22Rv1 (cell line): ENCODE measurements at regions not wholly inside any gene's neighbourhood (a gene's known extent, or its start where the extent isn't known, plus 50 kb on each side); places are given as distances from the start of the nearest gene placed in this dataset.

Source experiments
- H3K27ac ChIP-seq: fragments of 450-650 bp; 2 replicates; pipeline ENCODE4 v1.5.1; 2017
- ZFX ChIP-seq: fragments of 450-650 bp; IDR thresholded peaks from 2 replicates; pipeline ENCODE4 v1.6.1; 2017; ENCODE audit warnings: antibody characterized with exemption, borderline replicate concordance
- TF ChIP-seq, protein P1 (sequence below): fragments of 450-650 bp; IDR thresholded peaks from 2 replicates; pipeline ENCODE4 v1.5.1; 2017; ENCODE audit warnings: mild to moderate bottlenecking

DNA sequence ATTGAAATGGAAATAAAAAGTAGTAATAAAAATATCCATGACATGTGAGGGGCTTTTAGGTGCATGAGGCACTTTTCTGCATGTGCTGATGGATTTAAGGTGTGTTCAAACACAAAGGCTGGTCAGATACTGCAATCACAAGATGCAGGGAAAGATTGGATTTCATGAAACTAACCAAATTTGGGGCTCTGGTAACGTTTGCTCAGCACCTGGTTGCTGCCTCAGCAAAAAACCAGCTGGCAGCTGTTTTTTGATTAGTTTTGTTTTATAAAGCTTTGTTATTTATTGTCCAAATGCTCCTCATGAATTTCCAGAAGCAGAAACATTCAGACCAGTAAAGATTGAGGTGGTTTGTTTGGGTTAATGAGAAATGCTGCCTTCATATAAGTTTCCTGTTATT lies 195.7 kb upstream of the NRG3 start:
- H3K27ac ChIP-seq, result no peak overlapping the region
- TF ChIP-seq ZFX, result no peak
- TF ChIP-seq, protein P1, sequence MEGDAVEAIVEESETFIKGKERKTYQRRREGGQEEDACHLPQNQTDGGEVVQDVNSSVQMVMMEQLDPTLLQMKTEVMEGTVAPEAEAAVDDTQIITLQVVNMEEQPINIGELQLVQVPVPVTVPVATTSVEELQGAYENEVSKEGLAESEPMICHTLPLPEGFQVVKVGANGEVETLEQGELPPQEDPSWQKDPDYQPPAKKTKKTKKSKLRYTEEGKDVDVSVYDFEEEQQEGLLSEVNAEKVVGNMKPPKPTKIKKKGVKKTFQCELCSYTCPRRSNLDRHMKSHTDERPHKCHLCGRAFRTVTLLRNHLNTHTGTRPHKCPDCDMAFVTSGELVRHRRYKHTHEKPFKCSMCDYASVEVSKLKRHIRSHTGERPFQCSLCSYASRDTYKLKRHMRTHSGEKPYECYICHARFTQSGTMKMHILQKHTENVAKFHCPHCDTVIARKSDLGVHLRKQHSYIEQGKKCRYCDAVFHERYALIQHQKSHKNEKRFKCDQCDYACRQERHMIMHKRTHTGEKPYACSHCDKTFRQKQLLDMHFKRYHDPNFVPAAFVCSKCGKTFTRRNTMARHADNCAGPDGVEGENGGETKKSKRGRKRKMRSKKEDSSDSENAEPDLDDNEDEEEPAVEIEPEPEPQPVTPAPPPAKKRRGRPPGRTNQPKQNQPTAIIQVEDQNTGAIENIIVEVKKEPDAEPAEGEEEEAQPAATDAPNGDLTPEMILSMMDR, result no peak

DNA sequence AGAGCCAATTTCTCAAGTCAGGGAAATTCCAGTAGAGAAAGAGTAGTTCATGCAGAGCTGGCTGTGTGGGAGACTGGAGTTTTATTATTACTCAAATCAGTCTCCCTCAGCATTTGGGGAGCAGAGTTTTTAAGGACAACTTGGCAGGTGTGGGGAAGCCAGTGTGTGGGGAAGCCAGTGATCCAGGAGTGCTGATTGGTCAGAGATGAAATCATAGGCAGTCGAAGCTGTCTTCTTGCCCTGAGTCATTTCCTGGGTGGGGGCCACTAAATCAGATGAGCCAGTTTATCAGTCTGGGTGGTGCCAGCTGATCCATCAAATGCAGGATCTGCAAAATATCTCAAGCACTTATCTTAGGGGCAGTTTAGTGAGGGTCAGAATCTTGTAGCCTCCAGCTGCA lies 194.6 kb upstream of the NRG3 start:
- no peak for TF ChIP-seq ZFX
- TF ChIP-seq, protein P1, result no peak
- no peak overlapping the region for H3K27ac ChIP-seq

DNA sequence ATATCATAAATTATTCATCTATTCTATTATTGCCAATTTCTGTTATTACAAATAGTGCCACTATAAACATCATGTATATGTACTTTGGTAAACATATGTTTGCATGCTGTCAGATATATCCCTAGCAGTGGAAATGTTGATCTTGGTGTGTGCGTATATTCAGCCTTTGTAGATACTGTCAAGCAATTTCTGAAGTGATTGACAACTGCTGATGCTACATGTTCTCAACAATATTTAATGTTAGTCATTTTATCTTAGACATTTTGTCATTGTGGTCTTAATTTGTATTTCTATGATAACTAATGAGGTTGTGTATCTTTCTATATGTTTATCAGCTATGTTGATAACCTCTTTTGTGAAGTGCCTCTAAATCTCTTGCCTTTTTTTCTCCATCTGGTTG lies 186.5 kb upstream of the NRG3 start:
- TF ChIP-seq, protein P1, result no peak
- TF ChIP-seq ZFX, result no peak
- H3K27ac ChIP-seq, result no peak overlapping the region

DNA sequence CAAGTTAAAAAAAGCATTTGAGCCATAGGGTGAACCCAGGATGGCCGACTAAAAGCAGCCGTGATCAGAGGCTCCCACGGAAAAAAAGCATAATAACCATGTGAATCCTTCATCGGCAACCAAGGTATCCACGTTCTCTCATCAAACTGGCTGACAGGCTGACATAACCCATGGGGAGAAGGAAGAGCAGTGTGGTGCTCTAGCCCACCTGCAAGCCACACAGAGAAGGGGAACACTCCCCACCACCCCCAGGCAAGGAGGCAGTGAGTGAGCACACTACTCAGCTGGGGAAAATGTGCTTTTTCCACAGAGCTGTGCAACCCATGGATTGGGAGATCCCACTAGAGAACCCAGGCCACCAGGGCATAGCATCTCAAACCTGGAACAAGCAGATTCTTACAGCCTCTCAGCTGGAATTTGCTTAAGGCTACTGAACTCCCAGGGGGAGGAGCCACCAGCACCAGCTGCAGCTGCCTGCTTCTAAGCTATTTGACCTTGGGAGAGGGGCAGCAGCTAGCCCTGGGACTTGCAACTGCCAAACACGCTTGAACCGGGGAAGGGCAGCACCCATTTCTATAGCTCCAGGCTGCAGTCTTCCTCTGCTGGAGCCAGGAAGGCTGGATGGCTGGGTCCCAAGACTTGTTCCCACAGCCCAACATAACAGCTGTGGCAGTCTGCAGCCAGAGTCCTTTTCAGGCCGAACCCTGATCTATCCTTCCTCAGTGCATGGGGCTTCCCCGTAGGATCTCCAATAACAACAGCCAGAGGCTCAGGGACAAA lies 178.2 kb upstream of the NRG3 start:
- H3K27ac ChIP-seq, result no peak overlapping the region
- TF ChIP-seq, protein P1, result no peak
- no peak for TF ChIP-seq ZFX

DNA sequence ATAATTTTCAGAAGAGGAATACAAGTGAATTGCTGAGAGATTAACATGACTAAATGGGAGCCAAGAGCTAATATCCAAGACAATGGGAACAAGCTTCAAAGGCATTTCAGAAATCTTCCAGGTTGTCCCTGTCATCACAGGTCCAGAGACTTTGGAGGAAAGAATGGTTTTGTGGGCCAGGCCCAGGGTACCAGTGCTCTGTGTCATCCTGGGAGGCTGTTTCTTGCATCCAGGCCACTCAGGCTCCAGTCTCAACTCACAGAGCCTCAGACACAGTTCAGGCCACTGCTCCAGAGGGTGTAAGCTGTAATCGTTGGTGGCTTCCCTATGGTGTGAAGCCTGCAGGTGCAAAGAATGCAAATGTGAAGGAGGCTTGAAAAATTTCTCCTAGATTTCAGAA lies 170.4 kb upstream of the NRG3 start:
- TF ChIP-seq ZFX, result no peak
- TF ChIP-seq, protein P1, result no peak
- no peak overlapping the region for H3K27ac ChIP-seq

DNA sequence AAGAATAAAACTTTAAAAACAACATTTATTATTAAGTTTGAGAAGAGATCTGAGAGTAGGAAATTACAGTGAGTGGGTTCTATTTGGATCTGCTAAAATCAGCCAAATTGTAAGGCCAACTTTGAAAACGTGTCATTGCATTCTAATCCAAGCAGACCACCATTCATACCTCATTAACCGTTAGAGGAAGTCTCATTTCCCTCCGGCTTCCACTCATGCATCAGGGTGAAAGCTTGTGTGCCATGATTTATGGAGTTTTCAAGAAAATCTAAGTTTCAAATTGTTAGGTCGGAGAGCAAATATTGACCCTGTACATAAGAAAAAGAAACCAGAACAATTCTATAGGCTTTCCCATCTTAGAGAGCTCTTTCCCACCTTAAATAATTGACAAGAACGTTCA lies 166.6 kb upstream of the NRG3 start:
- H3K27ac ChIP-seq, result no peak overlapping the region
- TF ChIP-seq, protein P1, result no peak
- no peak for TF ChIP-seq ZFX

DNA sequence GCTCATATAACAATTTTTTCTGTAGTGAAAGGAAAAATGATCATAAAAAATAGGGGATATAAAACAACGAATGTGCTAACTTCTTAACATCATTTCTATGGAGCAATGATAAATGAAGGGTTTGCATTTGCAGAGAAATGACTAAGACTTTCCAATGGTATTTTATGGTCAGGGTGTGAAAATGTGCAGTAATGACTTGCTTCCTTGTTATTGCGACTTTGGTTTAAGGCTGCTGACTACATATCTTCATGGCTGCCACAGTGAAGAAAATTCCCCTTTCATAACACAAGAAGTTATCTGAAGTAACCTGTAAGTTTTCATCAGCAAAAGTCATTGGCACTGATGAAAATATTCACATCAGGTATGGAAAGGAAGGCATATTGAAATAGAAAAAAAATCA lies 166.1 kb upstream of the NRG3 start:
- H3K27ac ChIP-seq, result no peak overlapping the region

More for the DNA sequence above, 166.1 kb upstream of the NRG3 start:
- TF ChIP-seq, protein P1, result no peak
- no peak for TF ChIP-seq ZFX
